ENCODE measurements at regions not wholly inside any gene's neighbourhood (a gene's known extent, or its start where the extent isn't known, plus 50 kb on each side); places are given as distances from the start of the nearest gene placed in this dataset.

DNA sequence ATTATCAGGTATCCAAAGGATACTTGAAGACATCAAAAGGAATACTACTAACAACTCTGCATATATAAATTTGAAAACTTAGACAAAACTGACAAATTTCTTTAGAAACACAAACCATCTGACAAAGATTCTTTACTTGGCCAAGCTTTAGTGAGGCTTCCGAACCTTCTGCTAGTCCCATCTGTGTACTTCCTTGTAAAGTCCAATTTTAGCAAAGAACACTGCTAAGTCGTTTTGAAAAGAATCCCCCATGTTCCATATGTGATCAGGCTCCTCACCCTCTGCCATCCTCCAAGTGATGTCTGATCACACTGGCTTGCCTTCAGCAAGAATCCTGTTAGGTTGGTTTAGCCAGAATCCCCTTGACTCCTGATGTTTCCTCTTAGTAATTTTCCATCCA lies 150.0 kb upstream of the ACO1 start:
- H3K4me1 ChIP-seq (ENCODE audit: control insufficient read depth, insufficient read depth, low read length): no peaks in the 10 kb centered on the region
- no peak overlapping the region for H2BK20ac ChIP-seq (ENCODE audit: low read depth, low read length)
- H3K36me3 ChIP-seq (ENCODE audit: control insufficient read depth, insufficient read depth, low read length): no peaks in the 10 kb centered on the region
- no peak overlapping the region for H3K9ac ChIP-seq (ENCODE audit: low read depth, low read length)
- no peaks in the 10 kb centered on the region for H3K27me3 ChIP-seq (ENCODE audit: control insufficient read depth, insufficient read depth, low read length)
- DNase-seq (no peak), ATAC-seq (ENCODE audit: low read depth) (no peak)
- POLR2A ChIA-PET (ENCODE audit: unreplicated experiment): no interaction called here
- WGBS, 2 experiments (ENCODE audit: extremely low coverage in 2 of 2, insufficient read length in 1 of 2): 38% methylated on average over 2 of the region's 2 CpGs; no CpG with 5 or more reads in 1 of the 2 experiments
- CTCF ChIA-PET: no interaction called here
- no peak overlapping the region for H4K8ac ChIP-seq (ENCODE audit: low read depth in 2 of 2, low read length in 2 of 2)
- TF ChIP-seq, protein P1, sequence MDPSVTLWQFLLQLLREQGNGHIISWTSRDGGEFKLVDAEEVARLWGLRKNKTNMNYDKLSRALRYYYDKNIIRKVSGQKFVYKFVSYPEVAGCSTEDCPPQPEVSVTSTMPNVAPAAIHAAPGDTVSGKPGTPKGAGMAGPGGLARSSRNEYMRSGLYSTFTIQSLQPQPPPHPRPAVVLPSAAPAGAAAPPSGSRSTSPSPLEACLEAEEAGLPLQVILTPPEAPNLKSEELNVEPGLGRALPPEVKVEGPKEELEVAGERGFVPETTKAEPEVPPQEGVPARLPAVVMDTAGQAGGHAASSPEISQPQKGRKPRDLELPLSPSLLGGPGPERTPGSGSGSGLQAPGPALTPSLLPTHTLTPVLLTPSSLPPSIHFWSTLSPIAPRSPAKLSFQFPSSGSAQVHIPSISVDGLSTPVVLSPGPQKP (IDR thresholded peaks at IDR 0.05; ENCODE audit: borderline replicate concordance, low read depth, low read length): no peak
- no peak for TF ChIP-seq CHD1 (IDR thresholded peaks at IDR 0.05; ENCODE audit: low read depth, low read length)
- no peak for TF ChIP-seq RCOR1 (IDR thresholded peaks at IDR 0.05; ENCODE audit: insufficient replicate concordance, low read length)
- TF ChIP-seq, protein P2, sequence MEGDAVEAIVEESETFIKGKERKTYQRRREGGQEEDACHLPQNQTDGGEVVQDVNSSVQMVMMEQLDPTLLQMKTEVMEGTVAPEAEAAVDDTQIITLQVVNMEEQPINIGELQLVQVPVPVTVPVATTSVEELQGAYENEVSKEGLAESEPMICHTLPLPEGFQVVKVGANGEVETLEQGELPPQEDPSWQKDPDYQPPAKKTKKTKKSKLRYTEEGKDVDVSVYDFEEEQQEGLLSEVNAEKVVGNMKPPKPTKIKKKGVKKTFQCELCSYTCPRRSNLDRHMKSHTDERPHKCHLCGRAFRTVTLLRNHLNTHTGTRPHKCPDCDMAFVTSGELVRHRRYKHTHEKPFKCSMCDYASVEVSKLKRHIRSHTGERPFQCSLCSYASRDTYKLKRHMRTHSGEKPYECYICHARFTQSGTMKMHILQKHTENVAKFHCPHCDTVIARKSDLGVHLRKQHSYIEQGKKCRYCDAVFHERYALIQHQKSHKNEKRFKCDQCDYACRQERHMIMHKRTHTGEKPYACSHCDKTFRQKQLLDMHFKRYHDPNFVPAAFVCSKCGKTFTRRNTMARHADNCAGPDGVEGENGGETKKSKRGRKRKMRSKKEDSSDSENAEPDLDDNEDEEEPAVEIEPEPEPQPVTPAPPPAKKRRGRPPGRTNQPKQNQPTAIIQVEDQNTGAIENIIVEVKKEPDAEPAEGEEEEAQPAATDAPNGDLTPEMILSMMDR (conservative IDR thresholded peaks at IDR 0.05; ENCODE audit: low read depth, low read length): no peak
- no peak for TF ChIP-seq FOS (IDR thresholded peaks at IDR 0.05; ENCODE audit: low read depth, low read length)
- no peak overlapping the region for H3K4me3 ChIP-seq (ENCODE audit: insufficient read depth, low read depth, low read length)
- no peak overlapping the region for H3K23ac ChIP-seq (ENCODE audit: low read depth, low read length)
- H3K9me1 ChIP-seq (ENCODE audit: insufficient read depth, low read length): no peaks in the 10 kb centered on the region
- intact Hi-C loops (cut with micrococcal nuclease) (loop anchor here (5.0 kb wide), 1 partner anchor 387 kb away; no protein-coding TSS in a partner anchor), in situ Hi-C loops (cut with MboI; ENCODE audit: low sequenced_read_pairs) (no loop called here), dilution Hi-C loops (cut with HindIII; ENCODE audit: low sequenced_read_pairs, unreplicated experiment) (no loop called here)
- H4K20me1 ChIP-seq (ENCODE audit: insufficient read depth, low read length): no peaks in the 10 kb centered on the region
- H2AK9ac ChIP-seq (replicated peaks; ENCODE audit: low read depth, low read length, poor library complexity): no peak overlapping the region
- H3K27ac ChIP-seq (ENCODE audit: insufficient read depth, low read length): no peak overlapping the region
- peaks cover 3% of the 10 kb centered on the region; the same call in 1 of the 2 replicates for H3K9me3 ChIP-seq (ENCODE audit: control insufficient read depth, insufficient read depth, low read length)
- no peak overlapping the region for H2BK120ac ChIP-seq (ENCODE audit: low read depth, low read length)
- no peak overlapping the region for H2BK15ac ChIP-seq (ENCODE audit: low read depth, low read length)
- no peak overlapping the region for H3K4ac ChIP-seq (ENCODE audit: low read depth, low read length)
- no peak overlapping the region for H3K14ac ChIP-seq (replicated peaks; ENCODE audit: low read depth, low read length)
- no peak overlapping the region for H2AFZ ChIP-seq (replicated peaks; ENCODE audit: low read length, poor library complexity)
- no peak overlapping the region for H4K5ac ChIP-seq (ENCODE audit: low read depth, low read length)
- H2AK5ac ChIP-seq (ENCODE audit: low read depth, low read length): no peak overlapping the region
- BruUV-seq (replicated peaks): no TSS peak
- no peak overlapping the region for H3K56ac ChIP-seq (ENCODE audit: extremely low read depth, insufficient read depth, low read length)
- no peak overlapping the region for H4K91ac ChIP-seq (ENCODE audit: insufficient read depth, low read depth, low read length)
- H2BK5ac ChIP-seq (ENCODE audit: low read depth, low read length, poor library complexity, severe bottlenecking): no peak overlapping the region
- H3K79me1 ChIP-seq (ENCODE audit: low read depth in 1 of 2, low read length in 2 of 2): no peaks in the 10 kb centered on the region
- no peak overlapping the region for H3K4me2 ChIP-seq (ENCODE audit: low read depth, low read length)
- no peak overlapping the region for H3K18ac ChIP-seq (ENCODE audit: low read depth, low read length)
